HepG2 (cell line): ENCODE measurements at regions not wholly inside any gene's neighbourhood (a gene's known extent, or its start where the extent isn't known, plus 50 kb on each side); places are given as distances from the start of the nearest gene placed in this dataset.

Experiments
- ASH2L ChIP-seq: fragments of 300-600, 200-600 bp; sonication (generic); IDR thresholded peaks from 2 replicates; pipeline ENCODE4 v1.7.0; 2017; ENCODE audit warnings: low read depth, mild to moderate bottlenecking, moderate library complexity, mixed read lengths, low read length; ENCODE audit not compliant: insufficient read length
- CCAR2 ChIP-seq: fragments of 200-400 bp; formaldehyde crosslinking; optimal IDR thresholded peaks from 2 replicates; pipeline ENCODE3; 2018; ENCODE audit warnings: low read depth, mild to moderate bottlenecking, low read length, moderate library complexity
- CEBPG ChIP-seq: IDR thresholded peaks from 2 replicates; pipeline ENCODE4 v1.6.1; 2016
- CHD4 ChIP-seq: fragments of 200-600 bp; sonication (generic); IDR thresholded peaks from 2 replicates; pipeline ENCODE4 v1.7.0; 2017; ENCODE audit warnings: mild to moderate bottlenecking, low read length, borderline replicate concordance
- CTCF ChIP-seq: sonication (generic); formaldehyde crosslinking; IDR thresholded peaks from 2 replicates; pipeline ENCODE4 v1.5.0; 2020; ENCODE audit warnings: mild to moderate bottlenecking, missing genetic modification reagents, moderate library complexity
- E2F1 ChIP-seq: sonication (generic); formaldehyde crosslinking; IDR thresholded peaks from 2 replicates; pipeline ENCODE4 v1.5.0; 2020; ENCODE audit warnings: missing genetic modification reagents
- NFYC ChIP-seq: IDR thresholded peaks from 2 replicates; pipeline ENCODE4 v1.6.1; 2016; ENCODE audit warnings: missing genetic modification reagents, missing compliant biosample characterization
- NR3C1 ChIP-seq: sonication (generic); formaldehyde crosslinking; IDR thresholded peaks from 2 replicates; pipeline ENCODE4 v1.4.0; 2020; ENCODE audit warnings: missing genetic modification reagents
- PHF21A ChIP-seq: sonication (generic); formaldehyde crosslinking; IDR thresholded peaks from 2 replicates; pipeline ENCODE4 v1.5.0; 2020; ENCODE audit warnings: mild to moderate bottlenecking, missing genetic modification reagents
- RCOR2 ChIP-seq: IDR thresholded peaks from 2 replicates; pipeline ENCODE4 v1.6.1; 2016; ENCODE audit warnings: missing biosample characterization, missing genetic modification reagents
- RORA ChIP-seq: sonication (generic); formaldehyde crosslinking; IDR thresholded peaks from 2 replicates; pipeline ENCODE4 v1.5.0; 2020; ENCODE audit warnings: mild to moderate bottlenecking, missing genetic modification reagents, moderate library complexity
- SMC3 ChIP-seq: IDR thresholded peaks from 2 replicates; pipeline ENCODE4 v1.6.1; 2011; ENCODE audit warnings: low read length, improper control_type of control experiment
- STAG1 ChIP-seq: sonication (generic); formaldehyde crosslinking; IDR thresholded peaks from 2 replicates; pipeline ENCODE4 v1.4.0; 2020; ENCODE audit warnings: missing genetic modification reagents
- TBX3 ChIP-seq: fragments of 450-650 bp; IDR thresholded peaks from 2 replicates; pipeline ENCODE4 v1.6.1; 2017; ENCODE audit warnings: antibody characterized with exemption, mild to moderate bottlenecking, inconsistent platforms, borderline replicate concordance
- UBTF ChIP-seq: sonication (generic); formaldehyde crosslinking; IDR thresholded peaks from 2 replicates; pipeline ENCODE4 v1.4.0; 2020; ENCODE audit warnings: mild to moderate bottlenecking, missing genetic modification reagents
- WIZ ChIP-seq: sonication (generic); formaldehyde crosslinking; IDR thresholded peaks from 2 replicates; pipeline ENCODE4 v1.5.1; 2020; ENCODE audit warnings: mild to moderate bottlenecking, missing genetic modification reagents
- ZNF296 ChIP-seq: sonication (generic); formaldehyde crosslinking; conservative IDR thresholded peaks from 2 replicates; pipeline ENCODE4 v1.5.0; 2020; ENCODE audit warnings: mild to moderate bottlenecking, missing genetic modification reagents
- ZNF7 ChIP-seq: IDR thresholded peaks from 2 replicates; pipeline ENCODE4 v1.6.1; 2016; ENCODE audit warnings: missing biosample characterization, missing genetic modification reagents

- TF ChIP-seq RORA (CRISPR knock-in tag) (no peak), ZNF7 (CRISPR knock-in tag) (no peak), NFYC (no peak), UBTF (no peak), PHF21A (CRISPR knock-in tag) (no peak), CHD4 (no peak), CCAR2 (no peak), ZNF296 (no peak), E2F1 (CRISPR knock-in tag) (no peak), CEBPG (CRISPR knock-in tag) (no peak), ASH2L (no peak), STAG1 (peak; percentile 91), NR3C1 (CRISPR knock-in tag) (no peak), TBX3 (no peak), SMC3 (peak; percentile 40; the same call in 1 of the 2 replicates), WIZ (CRISPR knock-in tag) (no peak), RCOR2 (CRISPR knock-in tag) (no peak), CTCF (CRISPR knock-in tag) (peak; percentile 72)
Observed at GRCh38 chr3:191809326-191809949, 348.5 kb downstream of the PYDC2 start (continued).
